DND-41 (cell line): ENCODE measurements at regions not wholly inside any gene's neighbourhood (a gene's known extent, or its start where the extent isn't known, plus 50 kb on each side); places are given as distances from the start of the nearest gene placed in this dataset.

Experiments used
- CTCF ChIP-seq: IDR thresholded peaks from 2 replicates; pipeline ENCODE4 v1.5.1; 2012; ENCODE audit warnings: borderline replicate concordance, low read length, moderate library complexity, mild to moderate bottlenecking; ENCODE audit not compliant: poor library complexity, severe bottlenecking; ENCODE audit errors: extremely low read depth
- EZH2 ChIP-seq: IDR thresholded peaks from 3 replicates; pipeline ENCODE4 v1.6.1; 2012; ENCODE audit warnings: borderline replicate concordance, low read depth, mild to moderate bottlenecking, moderate library complexity, low read length, inconsistent platforms; ENCODE audit not compliant: severe bottlenecking

GRCh38 chr6:80437221-80437620, 330.8 kb downstream of the BCKDHB start:
- no peak for TF ChIP-seq EZH2
- TF ChIP-seq CTCF: no peak
